ENCODE measurements at regions not wholly inside any gene's neighbourhood (a gene's known extent, or its start where the extent isn't known, plus 50 kb on each side); places are given as distances from the start of the nearest gene placed in this dataset.

DNA sequence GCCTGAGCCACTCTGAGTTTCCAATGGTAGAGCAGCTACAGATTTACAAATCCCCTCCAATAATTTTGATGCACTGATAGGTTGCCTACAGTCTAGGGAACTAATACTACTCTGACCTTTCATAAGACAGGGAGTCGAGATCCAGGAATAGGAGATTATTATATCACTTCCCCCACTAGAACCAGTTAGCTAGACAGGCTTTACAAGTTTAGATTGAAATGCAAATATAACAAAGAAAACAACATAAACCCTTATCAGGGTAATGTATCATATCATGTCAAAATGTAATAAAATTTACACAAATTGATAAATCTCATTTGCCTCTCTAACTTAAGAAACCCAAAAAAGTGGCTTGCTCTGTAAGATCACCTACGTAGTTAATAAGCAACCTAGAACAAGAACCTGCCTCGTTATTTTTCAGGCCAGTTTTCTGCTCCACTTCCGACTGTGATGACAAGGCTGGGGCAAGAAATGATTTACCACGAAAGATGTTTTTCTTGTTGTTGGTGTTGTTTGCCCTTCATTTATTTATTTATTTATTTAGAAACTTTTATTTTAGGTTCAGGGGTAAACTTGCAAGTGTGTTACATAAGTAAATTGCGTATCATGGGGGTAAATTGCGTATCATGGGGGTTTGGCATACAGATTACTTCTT lies 504.2 kb upstream of the ID4 start:
- intact Hi-C loops (cut with micrococcal nuclease) (no loop called here), dilution Hi-C loops (cut with HindIII; ENCODE audit: low sequenced_read_pairs, unreplicated experiment) (no loop called here), in situ Hi-C loops (cut with MboI; ENCODE audit: low sequenced_read_pairs) (no loop called here)
- Histone ChIP-seq H3K27ac (ENCODE audit: insufficient read depth, low read length) (no peak overlapping the region), H3K23ac (ENCODE audit: low read depth, low read length) (no peak overlapping the region), H4K20me1 (ENCODE audit: insufficient read depth, low read length) (no peaks in the 10 kb centered on the region), H2BK20ac (ENCODE audit: low read depth, low read length) (no peak overlapping the region), H3K4me3 (ENCODE audit: insufficient read depth, low read depth, low read length) (no peak overlapping the region), H3K9ac (ENCODE audit: low read depth, low read length) (no peak overlapping the region), H2BK5ac (ENCODE audit: low read depth, low read length, poor library complexity, severe bottlenecking) (no peak overlapping the region), H4K91ac (ENCODE audit: insufficient read depth, low read depth, low read length) (no peak overlapping the region), H3K4me1 (ENCODE audit: control insufficient read depth, insufficient read depth, low read length) (no peaks in the 10 kb centered on the region), H3K56ac (ENCODE audit: extremely low read depth, insufficient read depth, low read length) (no peak overlapping the region), H3K4ac (ENCODE audit: low read depth, low read length) (no peak overlapping the region), H3K14ac (replicated peaks; ENCODE audit: low read depth, low read length) (no peak overlapping the region), H3K9me3 (ENCODE audit: control insufficient read depth, insufficient read depth, low read length) (peaks cover 5% of the 10 kb centered on the region; the same call in 1 of the 2 replicates), H2AFZ (replicated peaks; ENCODE audit: low read length, poor library complexity) (no peak overlapping the region), H3K36me3 (ENCODE audit: control insufficient read depth, insufficient read depth, low read length) (no peaks in the 10 kb centered on the region), H4K5ac (ENCODE audit: low read depth, low read length) (no peak overlapping the region), H2AK9ac (replicated peaks; ENCODE audit: low read depth, low read length, poor library complexity) (no peak overlapping the region), H2AK5ac (ENCODE audit: low read depth, low read length) (no peak overlapping the region), H2BK15ac (ENCODE audit: low read depth, low read length) (no peak overlapping the region), H3K79me1 (ENCODE audit: low read depth in 1 of 2, low read length in 2 of 2) (no peaks in the 10 kb centered on the region), H2BK120ac (ENCODE audit: low read depth, low read length) (no peak overlapping the region), H3K4me2 (ENCODE audit: low read depth, low read length) (no peak overlapping the region), H3K27me3 (ENCODE audit: control insufficient read depth, insufficient read depth, low read length) (no peaks in the 10 kb centered on the region), H3K18ac (ENCODE audit: low read depth, low read length) (no peak overlapping the region), H4K8ac (ENCODE audit: low read depth in 2 of 2, low read length in 2 of 2) (no peak overlapping the region), H3K9me1 (ENCODE audit: insufficient read depth, low read length) (no peaks in the 10 kb centered on the region)
- DNase-seq = no peak
- no TSS peak for BruUV-seq (replicated peaks)
- WGBS, 2 experiments (ENCODE audit: extremely low coverage in 2 of 2, insufficient read length in 1 of 2) = no CpG with 5 or more reads among the region's 7 CpGs
- ATAC-seq (ENCODE audit: low read depth) = no peak
- ChIA-PET POLR2A (ENCODE audit: unreplicated experiment) (no interaction called here), CTCF (no interaction called here)
- TF ChIP-seq MXI1 (IDR thresholded peaks at IDR 0.05; ENCODE audit: borderline replicate concordance, low read depth, low read length) (no peak), FOS (IDR thresholded peaks at IDR 0.05; ENCODE audit: low read depth, low read length) (no peak), RFX5 (IDR thresholded peaks at IDR 0.05; ENCODE audit: low read depth, low read length) (no peak), POLR2A (IDR thresholded peaks at IDR 0.05; ENCODE audit: low read depth, low read length) (no peak), CEBPB (IDR thresholded peaks at IDR 0.05; ENCODE audit: low read depth, low read length) (no peak), SMC3 (IDR thresholded peaks at IDR 0.05; ENCODE audit: low read depth, low read length) (no peak), MAZ (IDR thresholded peaks at IDR 0.05; ENCODE audit: borderline replicate concordance, low read depth, low read length) (no peak), CTCF (conservative IDR thresholded peaks at IDR 0.05; ENCODE audit: low read depth, low read length) (no peak), USF2 (IDR thresholded peaks at IDR 0.05; ENCODE audit: low read depth, low read length) (no peak), ELK1 (IDR thresholded peaks at IDR 0.05; ENCODE audit: borderline replicate concordance, low read depth, low read length) (no peak), CHD1 (IDR thresholded peaks at IDR 0.05; ENCODE audit: low read depth, low read length) (no peak)

All from IMR-90 (cell line).